ENCODE measurements at regions not wholly inside any gene's neighbourhood (a gene's known extent, or its start where the extent isn't known, plus 50 kb on each side); places are given as distances from the start of the nearest gene placed in this dataset.

- Histone ChIP-seq H3K27me3 (ENCODE audit: low read depth, low read length) (no peaks in the 10 kb centered on the region), H3K27ac (ENCODE audit: low read length) (peak overlapping the region; percentile 91), H2AFZ (ENCODE audit: low read depth, low read length) (no peak overlapping the region), H3K9ac (ENCODE audit: low read length) (no peak overlapping the region; the same call in 1 of the 2 replicates), H3K4me3 (ENCODE audit: low read length) (no peak overlapping the region), H3K79me2 (ENCODE audit: low read length) (no peaks in the 10 kb centered on the region), H3K36me3 (replicated peaks; ENCODE audit: low read depth, low read length) (peaks cover 11% of the 10 kb centered on the region), H3K4me2 (ENCODE audit: low read length) (peak overlapping the region; percentile 34), H3K4me1 (ENCODE audit: low read length) (peaks cover 14% of the 10 kb centered on the region), H4K20me1 (ENCODE audit: insufficient read depth, low read length) (no peaks in the 10 kb centered on the region), H3K9me3 (ENCODE audit: insufficient read depth, low read length) (peaks cover 5% of the 10 kb centered on the region)
- TF ChIP-seq EZH2phosphoT487 (IDR thresholded peaks at IDR 0.05; ENCODE audit: low read depth) (no peak), CTCF (IDR thresholded peaks at IDR 0.05; ENCODE audit: low read depth, low read length) (no peak)
These were observed 1181.9 kb upstream of the PRMT6 start for GRCh38 chr1:105874621-105875020.

GRCh38 chr1:105886309-105886708 is 1170.2 kb upstream of the PRMT6 start:
- Histone ChIP-seq H4K20me1 (ENCODE audit: insufficient read depth, low read length) (no peaks in the 10 kb centered on the region), H3K79me2 (ENCODE audit: low read length) (no peaks in the 10 kb centered on the region), H3K4me3 (ENCODE audit: low read length) (no peak overlapping the region), H2AFZ (ENCODE audit: low read depth, low read length) (no peak overlapping the region), H3K4me2 (ENCODE audit: low read length) (no peak overlapping the region), H3K9ac (ENCODE audit: low read length) (no peak overlapping the region), H3K27me3 (ENCODE audit: low read depth, low read length) (no peaks in the 10 kb centered on the region), H3K4me1 (ENCODE audit: low read length) (no peaks in the 10 kb centered on the region), H3K9me3 (ENCODE audit: insufficient read depth, low read length) (no peaks in the 10 kb centered on the region), H3K36me3 (replicated peaks; ENCODE audit: low read depth, low read length) (no peaks in the 10 kb centered on the region), H3K27ac (ENCODE audit: low read length) (no peak overlapping the region)
- TF ChIP-seq EZH2phosphoT487 (IDR thresholded peaks at IDR 0.05; ENCODE audit: low read depth) (no peak), CTCF (IDR thresholded peaks at IDR 0.05; ENCODE audit: low read depth, low read length) (no peak)

- Histone ChIP-seq H3K9ac (ENCODE audit: low read length) (no peak overlapping the region), H3K27ac (ENCODE audit: low read length) (no peak overlapping the region), H3K79me2 (ENCODE audit: low read length) (no peaks in the 10 kb centered on the region), H3K4me3 (ENCODE audit: low read length) (no peak overlapping the region), H2AFZ (ENCODE audit: low read depth, low read length) (no peak overlapping the region), H3K4me1 (ENCODE audit: low read length) (no peaks in the 10 kb centered on the region), H3K4me2 (ENCODE audit: low read length) (no peak overlapping the region), H3K36me3 (replicated peaks; ENCODE audit: low read depth, low read length) (no peaks in the 10 kb centered on the region), H4K20me1 (ENCODE audit: insufficient read depth, low read length) (no peaks in the 10 kb centered on the region), H3K27me3 (ENCODE audit: low read depth, low read length) (no peaks in the 10 kb centered on the region), H3K9me3 (ENCODE audit: insufficient read depth, low read length) (no peaks in the 10 kb centered on the region)
- TF ChIP-seq EZH2phosphoT487 (IDR thresholded peaks at IDR 0.05; ENCODE audit: low read depth) (no peak), CTCF (IDR thresholded peaks at IDR 0.05; ENCODE audit: low read depth, low read length) (no peak)
These were observed 1165.2 kb upstream of the PRMT6 start for GRCh38 chr1:105891308-105891707.

GRCh38 chr1:105894006-105894405 is 1162.5 kb upstream of the PRMT6 start:
- H2AFZ ChIP-seq (ENCODE audit: low read depth, low read length), result no peak overlapping the region
- no peak overlapping the region for H3K9ac ChIP-seq (ENCODE audit: low read length)
- no peaks in the 10 kb centered on the region for H3K4me1 ChIP-seq (ENCODE audit: low read length)
- H3K79me2 ChIP-seq (ENCODE audit: low read length), result no peaks in the 10 kb centered on the region
- H3K4me2 ChIP-seq (ENCODE audit: low read length), result no peak overlapping the region
- TF ChIP-seq EZH2phosphoT487 (IDR thresholded peaks at IDR 0.05; ENCODE audit: low read depth), result no peak
- TF ChIP-seq CTCF (IDR thresholded peaks at IDR 0.05; ENCODE audit: low read depth, low read length), result no peak
- H3K9me3 ChIP-seq (ENCODE audit: insufficient read depth, low read length), result no peaks in the 10 kb centered on the region
- H3K27me3 ChIP-seq (ENCODE audit: low read depth, low read length), result no peaks in the 10 kb centered on the region
- H3K36me3 ChIP-seq (replicated peaks; ENCODE audit: low read depth, low read length), result no peaks in the 10 kb centered on the region
- H3K27ac ChIP-seq (ENCODE audit: low read length), result no peak overlapping the region
- H4K20me1 ChIP-seq (ENCODE audit: insufficient read depth, low read length), result no peaks in the 10 kb centered on the region
- H3K4me3 ChIP-seq (ENCODE audit: low read length), result no peak overlapping the region

Data from OCI-LY3 (cell line).